Mesenchymal stem cell (in vitro differentiated cells and primary cell): ENCODE measurements at regions not wholly inside any gene's neighbourhood (a gene's known extent, or its start where the extent isn't known, plus 50 kb on each side); places are given as distances from the start of the nearest gene placed in this dataset.

Experiments used
- DNase-seq: peaks from one replicate; pipeline ENCODE4 v3.0.0-alpha.2; 2013
- H2AFZ ChIP-seq: one replicate; pipeline ENCODE4 v1.6.1; 2013; ENCODE audit warnings: low read depth, mild to moderate bottlenecking, control low read depth, inconsistent platforms, low read length, moderate library complexity
- H2AK5ac ChIP-seq: 2 replicates; pipeline ENCODE4 v1.6.1; 2013; ENCODE audit warnings: low read length, moderate library complexity, mild to moderate bottlenecking, inconsistent platforms; ENCODE audit not compliant: severe bottlenecking
- H2BK120ac ChIP-seq: one replicate; pipeline ENCODE4 v1.6.1; 2013; ENCODE audit warnings: low read depth, mild to moderate bottlenecking, inconsistent platforms, low read length, moderate library complexity
- H2BK12ac ChIP-seq, 2 experiments: one replicate each; pipeline ENCODE4 v1.6.1; 2013; ENCODE audit warnings: inconsistent platforms in 2 of 2, low read length in 2 of 2, mild to moderate bottlenecking in 2 of 2, moderate library complexity in 2 of 2, control low read depth in 1 of 2
- H2BK15ac ChIP-seq: one replicate; pipeline ENCODE4 v1.6.1; 2013; ENCODE audit warnings: mild to moderate bottlenecking, low read depth, inconsistent platforms; ENCODE audit not compliant: poor library complexity, severe bottlenecking
- H2BK5ac ChIP-seq: 2 replicates; pipeline ENCODE4 v1.6.1; 2013; ENCODE audit warnings: low read depth, mild to moderate bottlenecking, low read length, control low read depth, inconsistent platforms; ENCODE audit not compliant: poor library complexity, severe bottlenecking
- H3K14ac ChIP-seq, 2 experiments: one replicate each; pipeline ENCODE4 v1.6.1; 2013; ENCODE audit warnings: inconsistent platforms in 2 of 2, low read length in 2 of 2, control low read depth in 1 of 2, mild to moderate bottlenecking in 1 of 2, moderate library complexity in 1 of 2
- H3K18ac ChIP-seq, 2 experiments: one replicate each; pipeline ENCODE4 v1.6.1; 2013; ENCODE audit warnings: inconsistent platforms in 2 of 2, low read length in 2 of 2, control low read depth in 1 of 2, low read depth in 1 of 2, mild to moderate bottlenecking in 1 of 2
- H3K23ac ChIP-seq, 2 experiments: one replicate each; pipeline ENCODE4 v1.6.1; 2013; ENCODE audit warnings: inconsistent platforms in 2 of 2, low read length in 2 of 2, mild to moderate bottlenecking in 2 of 2, moderate library complexity in 2 of 2, control low read depth in 1 of 2
- H3K27ac ChIP-seq: 2 replicates; pipeline ENCODE4 v1.5.1; 2013; ENCODE audit warnings: mild to moderate bottlenecking, moderate library complexity, low read length, control low read depth, inconsistent platforms; ENCODE audit not compliant: poor library complexity, severe bottlenecking
- H3K27me3 ChIP-seq, 2 experiments: 2 replicates each; pipeline versions ENCODE4 v1.6.1 to v1.7.0; 2013; ENCODE audit warnings: low read length in 2 of 2, mild to moderate bottlenecking in 2 of 2, moderate library complexity in 2 of 2, control low read depth in 1 of 2, inconsistent platforms in 1 of 2; ENCODE audit not compliant: control insufficient read depth in 1 of 2, insufficient read depth in 1 of 2
- H3K36me3 ChIP-seq, 2 experiments: 2 replicates each; pipeline versions ENCODE4 v1.6.1 to v1.7.0; 2013; ENCODE audit warnings: low read length in 2 of 2, control low read depth in 1 of 2, inconsistent platforms in 1 of 2, low read depth in 1 of 2, mild to moderate bottlenecking in 1 of 2; ENCODE audit not compliant: insufficient read depth in 2 of 2, control insufficient read depth in 1 of 2
- H3K4ac ChIP-seq, 2 experiments: one replicate each; pipeline ENCODE4 v1.6.1; 2013; ENCODE audit warnings: inconsistent platforms in 2 of 2, low read length in 2 of 2, mild to moderate bottlenecking in 2 of 2, moderate library complexity in 2 of 2, control low read depth in 1 of 2, low read depth in 1 of 2
- H3K4me1 ChIP-seq: 2 replicates; pipeline ENCODE4 v1.6.1; 2013; ENCODE audit warnings: low read depth, low read length, control low read depth; ENCODE audit not compliant: control insufficient read depth, insufficient read depth
- H3K4me2 ChIP-seq: 2 replicates; pipeline ENCODE4 v1.6.1; 2013; ENCODE audit warnings: low read length, mild to moderate bottlenecking, inconsistent platforms; ENCODE audit not compliant: poor library complexity, severe bottlenecking
- H3K4me3 ChIP-seq, 2 experiments: 2 replicates each; pipeline versions ENCODE4 v1.5.1 to v1.7.0; 2013; ENCODE audit warnings: low read length in 2 of 2, mild to moderate bottlenecking in 2 of 2, control low read depth in 1 of 2, low read depth in 1 of 2; ENCODE audit not compliant: insufficient read depth in 1 of 2
- H3K79me1 ChIP-seq: replicated peaks from 2 replicates; pipeline ENCODE4 v1.6.1; 2013; ENCODE audit warnings: mild to moderate bottlenecking, control low read depth, low read length, inconsistent platforms; ENCODE audit not compliant: poor library complexity, severe bottlenecking
- H3K9ac ChIP-seq: 2 replicates; pipeline ENCODE4 v1.7.0; 2013; ENCODE audit warnings: mild to moderate bottlenecking, low read length, moderate library complexity
- H3K9me3 ChIP-seq: 2 replicates; pipeline ENCODE4 v1.7.0; 2013; ENCODE audit warnings: mild to moderate bottlenecking, low read length; ENCODE audit not compliant: control insufficient read depth
- H4K8ac ChIP-seq: one replicate; pipeline ENCODE4 v1.6.1; 2013; ENCODE audit warnings: inconsistent platforms, mild to moderate bottlenecking, low read length, moderate library complexity
- H4K91ac ChIP-seq: one replicate; pipeline ENCODE4 v1.6.1; 2013; ENCODE audit warnings: mild to moderate bottlenecking, low read length, inconsistent platforms
- WGBS: methylation state at CpG from one replicate; pipeline ENCODE4 v1.1.7; 2013; ENCODE audit warnings: mixed read lengths; 5-methylcytosine and 5-hydroxymethylcytosine counted together

- WGBS = no CpG with 5 or more reads among the region's 1 CpG
- H3K9me3 ChIP-seq = no peaks in the 10 kb centered on the region
- H3K4me3 ChIP-seq = peak overlapping the region in 1 of 2 experiments; percentile 25
- no peak overlapping the region for H2BK12ac ChIP-seq
- H3K36me3 ChIP-seq = no peaks in the 10 kb centered on the region
- no peak overlapping the region for H2BK120ac ChIP-seq
- H3K27ac ChIP-seq = peak overlapping the region; percentile 91
- H3K23ac ChIP-seq = no peak overlapping the region
- no peak overlapping the region for H2BK15ac ChIP-seq
- H3K18ac ChIP-seq = no peak overlapping the region
- no peaks in the 10 kb centered on the region for H3K79me1 ChIP-seq
- peaks cover 1% of the 10 kb centered on the region for H3K4me1 ChIP-seq
- H4K91ac ChIP-seq = no peak overlapping the region
- H2AK5ac ChIP-seq = no peak overlapping the region
- H4K8ac ChIP-seq = no peak overlapping the region
- H2BK5ac ChIP-seq = no peak overlapping the region
- peak; percentile 17 for DNase-seq
- peak overlapping the region; percentile 30 for H3K9ac ChIP-seq
- no peaks in the 10 kb centered on the region for H3K27me3 ChIP-seq
- no peak overlapping the region for H3K14ac ChIP-seq
- no peak overlapping the region for H2AFZ ChIP-seq
- no peak overlapping the region for H3K4me2 ChIP-seq
- no peak overlapping the region for H3K4ac ChIP-seq
Observed at GRCh38 chr2:34104601-34105000, 505.5 kb upstream of the FAM98A start.

DNA sequence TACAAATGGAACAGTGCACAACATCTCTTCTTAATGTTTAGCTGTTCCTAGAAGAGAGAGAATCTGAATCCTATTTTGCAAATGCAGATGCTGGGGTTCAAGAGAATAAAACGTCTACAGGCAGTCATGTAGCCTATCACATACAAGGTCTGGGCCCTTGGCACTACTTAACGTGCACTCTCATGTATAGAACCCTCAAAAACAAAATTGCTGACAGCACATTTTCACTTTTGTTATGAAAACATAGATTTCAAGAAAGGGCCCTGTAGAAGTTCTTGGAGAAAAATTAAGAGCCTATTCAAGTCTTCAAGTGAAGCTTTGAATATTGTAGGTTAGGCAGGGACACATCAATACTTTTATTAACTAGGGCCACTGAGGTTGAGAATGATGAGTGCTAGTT lies 504.3 kb upstream of the FAM98A start:
- Histone ChIP-seq H4K8ac (no peak overlapping the region), H2BK15ac (no peak overlapping the region), H3K9me3 (no peaks in the 10 kb centered on the region), H2BK120ac (no peak overlapping the region), H3K4me3 (no peak overlapping the region), H3K23ac (no peak overlapping the region), H3K9ac (no peak overlapping the region), H3K4me2 (no peak overlapping the region), H2BK12ac (no peak overlapping the region), H2BK5ac (no peak overlapping the region), H3K4ac (no peak overlapping the region), H2AK5ac (peak overlapping the region; percentile 15), H3K18ac (no peak overlapping the region), H3K36me3 (no peaks in the 10 kb centered on the region), H3K27ac (no peak overlapping the region), H4K91ac (no peak overlapping the region), H3K79me1 (no peaks in the 10 kb centered on the region), H3K14ac (no peak overlapping the region), H2AFZ (no peak overlapping the region), H3K27me3 (no peaks in the 10 kb centered on the region), H3K4me1 (peaks cover 1% of the 10 kb centered on the region)
- no peak for DNase-seq
- 71% methylated on average over 2 of the region's 2 CpGs for WGBS

GRCh38 chr2:34102339-34102738 lies 503.2 kb upstream of the FAM98A start:
- Histone ChIP-seq H3K23ac (no peak overlapping the region), H3K18ac (no peak overlapping the region), H3K9ac (no peak overlapping the region), H2BK5ac (no peak overlapping the region), H4K91ac (no peak overlapping the region), H3K4me1 (peaks cover 1% of the 10 kb centered on the region), H3K27ac (no peak overlapping the region), H2AK5ac (no peak overlapping the region), H3K9me3 (no peaks in the 10 kb centered on the region), H3K36me3 (no peaks in the 10 kb centered on the region), H3K4me2 (no peak overlapping the region), H4K8ac (no peak overlapping the region), H2BK120ac (no peak overlapping the region), H3K14ac (no peak overlapping the region), H2AFZ (no peak overlapping the region), H2BK15ac (no peak overlapping the region), H3K79me1 (no peaks in the 10 kb centered on the region), H2BK12ac (no peak overlapping the region), H3K27me3 (no peaks in the 10 kb centered on the region), H3K4ac (no peak overlapping the region), H3K4me3 (no peak overlapping the region)
- WGBS = 88% methylated on average over 2 of the region's 2 CpGs
- no peak for DNase-seq

- H2BK15ac ChIP-seq = no peak overlapping the region
- no peaks in the 10 kb centered on the region for H3K27me3 ChIP-seq
- H3K79me1 ChIP-seq = no peaks in the 10 kb centered on the region
- no peak overlapping the region for H4K8ac ChIP-seq
- no peak overlapping the region for H3K27ac ChIP-seq
- H2AK5ac ChIP-seq = peak overlapping the region; percentile 71
- H2BK120ac ChIP-seq = no peak overlapping the region
- no peaks in the 10 kb centered on the region for H3K9me3 ChIP-seq
- H3K14ac ChIP-seq = no peak overlapping the region
- H3K9ac ChIP-seq = no peak overlapping the region
- WGBS = no CpG with 5 or more reads among the region's 2 CpGs
- no peak overlapping the region for H3K18ac ChIP-seq
- H3K4me3 ChIP-seq = no peak overlapping the region
- peaks cover 1% of the 10 kb centered on the region for H3K4me1 ChIP-seq
- no peak overlapping the region for H3K4me2 ChIP-seq
- no peak overlapping the region for H3K4ac ChIP-seq
- H2BK5ac ChIP-seq = no peak overlapping the region
- H2AFZ ChIP-seq = no peak overlapping the region
- no peak for DNase-seq
- no peaks in the 10 kb centered on the region for H3K36me3 ChIP-seq
- H2BK12ac ChIP-seq = no peak overlapping the region
- H4K91ac ChIP-seq = no peak overlapping the region
- H3K23ac ChIP-seq = no peak overlapping the region
Observed at GRCh38 chr2:34099377-34099776, 500.3 kb upstream of the FAM98A start.
